ENCODE measurements at regions not wholly inside any gene's neighbourhood (a gene's known extent, or its start where the extent isn't known, plus 50 kb on each side); places are given as distances from the start of the nearest gene placed in this dataset.

GRCh38 chr16:59920054-59920453, 1185.9 kb upstream of the GOT2 start:
- H3K4me3 ChIP-seq = no peak overlapping the region
- no peaks in the 10 kb centered on the region for H3K4me1 ChIP-seq (replicated peaks; ENCODE audit: insufficient read depth)
- no peak overlapping the region for H2AFZ ChIP-seq
- CTCF ChIA-PET = no interaction called here
- no peak for DNase-seq
- no peaks in the 10 kb centered on the region for H4K20me1 ChIP-seq (ENCODE audit: insufficient read depth)
- no peak overlapping the region for H3K27ac ChIP-seq
- BruUV-seq (replicated peaks) = no TSS peak
- H3K27me3 ChIP-seq (ENCODE audit: insufficient read depth, low read depth) = no peaks in the 10 kb centered on the region
- intact Hi-C loops (cut with micrococcal nuclease; ENCODE audit: unreplicated experiment) = no loop called here
- H3F3A ChIP-seq (ENCODE audit: insufficient read depth, low read depth) = no peaks in the 10 kb centered on the region
- H3K9me2 ChIP-seq (ENCODE audit: insufficient read depth) = no peaks in the 10 kb centered on the region
- TF ChIP-seq CTCF (conservative IDR thresholded peaks at IDR 0.05) (no peak), EZH2 (IDR thresholded peaks at IDR 0.05; ENCODE audit: low read depth) (no peak)
- no peaks in the 10 kb centered on the region for H3K9me3 ChIP-seq (ENCODE audit: insufficient read depth, low read depth)
- POLR2A ChIA-PET (ENCODE audit: unreplicated experiment) = no interaction called here
- H3K4me2 ChIP-seq = no peak overlapping the region
- H3K36me3 ChIP-seq (ENCODE audit: low read depth) = no peaks in the 10 kb centered on the region
- no peaks in the 10 kb centered on the region for H3K79me2 ChIP-seq (ENCODE audit: low read depth)

- no peak for DNase-seq
- H3K27me3 ChIP-seq (ENCODE audit: insufficient read depth, low read depth) = no peaks in the 10 kb centered on the region
- BruUV-seq (replicated peaks) = no TSS peak
- ChIA-PET CTCF (no interaction called here), POLR2A (ENCODE audit: unreplicated experiment) (no interaction called here)
- no peaks in the 10 kb centered on the region for H4K20me1 ChIP-seq (ENCODE audit: insufficient read depth)
- no peaks in the 10 kb centered on the region for H3K79me2 ChIP-seq (ENCODE audit: low read depth)
- intact Hi-C loops (cut with micrococcal nuclease; ENCODE audit: unreplicated experiment) = no loop called here
- no peak overlapping the region for H2AFZ ChIP-seq
- H3K4me2 ChIP-seq = no peak overlapping the region
- H3K4me1 ChIP-seq (replicated peaks; ENCODE audit: insufficient read depth) = no peaks in the 10 kb centered on the region
- H3K36me3 ChIP-seq (ENCODE audit: low read depth) = no peaks in the 10 kb centered on the region
- no peak overlapping the region for H3K27ac ChIP-seq
- no peak for TF ChIP-seq CTCF (conservative IDR thresholded peaks at IDR 0.05)
- H3K9me3 ChIP-seq (ENCODE audit: insufficient read depth, low read depth) = no peaks in the 10 kb centered on the region
- H3F3A ChIP-seq (ENCODE audit: insufficient read depth, low read depth) = no peaks in the 10 kb centered on the region
- no peak overlapping the region for H3K4me3 ChIP-seq
- H3K9me2 ChIP-seq (ENCODE audit: insufficient read depth) = no peaks in the 10 kb centered on the region
Observed at GRCh38 chr16:59913666-59914065, 1179.5 kb upstream of the GOT2 start.

- H3F3A ChIP-seq (ENCODE audit: insufficient read depth, low read depth) = no peaks in the 10 kb centered on the region
- TF ChIP-seq CTCF (conservative IDR thresholded peaks at IDR 0.05) (no peak), EZH2 (IDR thresholded peaks at IDR 0.05; ENCODE audit: low read depth) (no peak)
- no peaks in the 10 kb centered on the region for H3K79me2 ChIP-seq (ENCODE audit: low read depth)
- H3K4me1 ChIP-seq (replicated peaks; ENCODE audit: insufficient read depth) = no peaks in the 10 kb centered on the region
- ChIA-PET POLR2A (ENCODE audit: unreplicated experiment) (no interaction called here), CTCF (no interaction called here)
- H3K27ac ChIP-seq = no peak overlapping the region
- H3K4me3 ChIP-seq = no peak overlapping the region
- no peak overlapping the region for H3K4me2 ChIP-seq
- H4K20me1 ChIP-seq (ENCODE audit: insufficient read depth) = no peaks in the 10 kb centered on the region
- H3K9me2 ChIP-seq (ENCODE audit: insufficient read depth) = no peaks in the 10 kb centered on the region
- no TSS peak for BruUV-seq (replicated peaks)
- no peak for DNase-seq
- H3K36me3 ChIP-seq (ENCODE audit: low read depth) = no peaks in the 10 kb centered on the region
- no peak overlapping the region for H2AFZ ChIP-seq
- intact Hi-C loops (cut with micrococcal nuclease; ENCODE audit: unreplicated experiment) = no loop called here
- H3K9me3 ChIP-seq (ENCODE audit: insufficient read depth, low read depth) = no peaks in the 10 kb centered on the region
- H3K27me3 ChIP-seq (ENCODE audit: insufficient read depth, low read depth) = no peaks in the 10 kb centered on the region
Observed at GRCh38 chr16:59909262-59909661, 1175.1 kb upstream of the GOT2 start.

Data from PC-9 (cell line).